ENCODE measurements at regions not wholly inside any gene's neighbourhood (a gene's known extent, or its start where the extent isn't known, plus 50 kb on each side); places are given as distances from the start of the nearest gene placed in this dataset.

- TF ChIP-seq CTCF (IDR thresholded peaks at IDR 0.05; ENCODE audit: insufficient read depth, low read length, missing control alignments), result no peak
- ChIA-PET POLR2A (no interaction called here), CTCF (no interaction called here)
- no peak overlapping the region for H3K4me3 ChIP-seq (ENCODE audit: low read depth, low read length)
- no peak for DNase-seq (ENCODE audit: low read depth, low spot score)
Measured at GRCh38 chr3:154799800-154800199, 280.3 kb upstream of the MME start.

- no peak for TF ChIP-seq CTCF (IDR thresholded peaks at IDR 0.05; ENCODE audit: insufficient read depth, low read length, missing control alignments)
- CTCF ChIA-PET, result interaction anchor here (1.0 kb wide), 2 partner anchors 10 to 91 kb away, joined by 3 read pairs; no protein-coding TSS in a partner anchor
- no peak overlapping the region for H3K4me3 ChIP-seq (ENCODE audit: low read depth, low read length)
- peak; percentile 94 for DNase-seq (ENCODE audit: low read depth, low spot score)
- POLR2A ChIA-PET, result no interaction called here
Measured at GRCh38 chr3:154795582-154795981, 284.5 kb upstream of the MME start.

- no peak for TF ChIP-seq CTCF (IDR thresholded peaks at IDR 0.05; ENCODE audit: insufficient read depth, low read length, missing control alignments)
- CTCF ChIA-PET, result interaction anchor here (1.0 kb wide), 1 partner anchor 91 kb away, joined by 3 read pairs; no protein-coding TSS in a partner anchor
- POLR2A ChIA-PET, result no interaction called here
- no peak overlapping the region for H3K4me3 ChIP-seq (ENCODE audit: low read depth, low read length)
- no peak for DNase-seq (ENCODE audit: low read depth, low spot score)
Measured at GRCh38 chr3:154794814-154795445, 285.2 kb upstream of the MME start.

GRCh38 chr3:154794391-154794790 is 285.7 kb upstream of the MME start:
- H3K4me3 ChIP-seq (ENCODE audit: low read depth, low read length), result no peak overlapping the region
- POLR2A ChIA-PET, result no interaction called here
- TF ChIP-seq CTCF (IDR thresholded peaks at IDR 0.05; ENCODE audit: insufficient read depth, low read length, missing control alignments), result no peak
- no peak for DNase-seq (ENCODE audit: low read depth, low spot score)
- CTCF ChIA-PET, result interaction anchor here (1.2 kb wide), 2 partner anchors 14 to 160 kb away, joined by 3 to 5 read pairs; no protein-coding TSS in a partner anchor

DNA sequence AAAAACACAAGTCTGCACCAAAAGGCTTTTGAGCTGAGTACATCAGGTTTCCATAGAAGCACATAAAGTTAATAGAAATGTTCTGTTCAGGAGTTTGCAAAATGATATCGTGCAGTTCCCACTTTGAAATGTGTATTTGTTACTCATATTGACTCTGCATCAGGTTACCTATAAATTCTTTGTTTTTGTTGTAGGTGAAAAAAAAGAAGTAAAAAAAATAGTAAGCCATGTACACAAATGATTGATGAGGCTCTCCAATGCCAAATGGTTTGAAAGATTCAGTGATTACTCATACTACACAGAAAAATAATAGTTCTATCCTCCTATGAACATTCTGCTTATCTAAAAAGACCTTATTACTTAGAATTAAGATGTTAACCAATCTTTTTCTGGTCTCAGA is 287.3 kb upstream of the MME start:
- no peak for TF ChIP-seq CTCF (IDR thresholded peaks at IDR 0.05; ENCODE audit: insufficient read depth, low read length, missing control alignments)
- ChIA-PET CTCF (no interaction called here), POLR2A (no interaction called here)
- H3K4me3 ChIP-seq (ENCODE audit: low read depth, low read length), result no peak overlapping the region
- no peak for DNase-seq (ENCODE audit: low read depth, low spot score)

DNA sequence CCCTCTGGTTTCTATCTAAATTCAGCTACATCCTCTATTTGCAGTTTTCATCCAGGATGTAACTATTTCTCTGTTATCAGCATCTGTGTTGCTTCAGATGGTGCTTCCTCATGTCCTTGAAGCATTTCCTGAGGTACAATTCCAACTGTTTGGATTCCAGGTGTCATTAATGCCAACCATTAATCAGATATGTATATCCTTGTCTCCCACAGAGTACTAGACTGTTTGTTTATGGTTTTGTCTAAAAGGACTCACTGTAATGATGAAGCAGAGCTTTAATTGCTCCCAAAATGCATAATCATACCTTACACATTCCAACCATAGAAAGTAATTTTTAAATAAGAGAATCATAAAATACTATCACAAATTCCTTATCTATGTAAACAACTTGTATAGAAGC is 288.5 kb upstream of the MME start:
- H3K4me3 ChIP-seq (ENCODE audit: low read depth, low read length), result no peak overlapping the region
- no peak for DNase-seq (ENCODE audit: low read depth, low spot score)
- no peak for TF ChIP-seq CTCF (IDR thresholded peaks at IDR 0.05; ENCODE audit: insufficient read depth, low read length, missing control alignments)
- ChIA-PET CTCF (no interaction called here), POLR2A (no interaction called here)
